Fibroblast of gingiva (primary cell): ENCODE measurements at regions not wholly inside any gene's neighbourhood (a gene's known extent, or its start where the extent isn't known, plus 50 kb on each side); places are given as distances from the start of the nearest gene placed in this dataset.
"Not testable (repeated sequence)": the region's sequence is repeated elsewhere in the genome, so short reads cannot be mapped to it uniquely, and the experiment has no call there.

Source experiments
- DNase-seq: peaks from one replicate; pipeline ENCODE4 v3.0.0-alpha.2; 2011; ENCODE audit warnings: low read depth

DNA sequence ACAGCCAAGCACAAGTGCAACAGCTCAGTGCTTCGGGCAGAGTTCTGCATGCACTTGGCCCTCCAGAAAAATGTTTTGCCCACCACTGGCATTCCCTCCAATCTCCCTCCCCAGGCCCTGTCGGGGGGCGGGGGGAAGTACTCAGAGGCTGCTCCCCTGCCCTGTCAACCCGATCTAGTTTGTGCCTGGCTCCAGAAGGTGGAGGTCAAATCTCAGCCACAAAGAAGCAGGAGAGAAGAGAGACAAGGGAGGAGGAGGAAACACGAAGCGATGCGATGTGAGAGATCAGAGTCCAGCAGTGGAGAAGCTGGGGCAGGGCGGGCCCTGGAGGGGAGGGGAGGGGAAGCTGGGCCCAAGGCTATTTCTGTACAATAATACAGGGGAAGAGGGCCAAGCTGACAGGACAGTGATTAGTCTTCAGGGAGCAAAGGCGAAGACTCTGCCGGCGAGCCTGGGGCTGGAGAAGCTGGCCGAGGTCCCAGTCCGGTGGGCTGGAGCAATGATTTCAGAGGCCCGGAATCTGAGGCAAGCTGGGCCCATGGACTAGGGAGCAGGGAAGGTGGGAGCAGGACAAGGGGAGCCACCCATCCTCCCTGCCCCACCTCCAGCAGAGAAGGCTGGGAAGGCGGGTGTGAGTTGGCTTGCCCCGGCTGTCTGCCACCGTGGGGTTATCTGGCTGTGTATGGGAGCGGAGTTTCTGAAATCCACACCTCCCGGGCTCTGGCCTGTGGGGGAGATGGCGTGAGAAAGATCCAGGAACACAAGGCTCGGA lies 167.1 kb downstream of the EFNB1 start:
- no peak for DNase-seq

DNA sequence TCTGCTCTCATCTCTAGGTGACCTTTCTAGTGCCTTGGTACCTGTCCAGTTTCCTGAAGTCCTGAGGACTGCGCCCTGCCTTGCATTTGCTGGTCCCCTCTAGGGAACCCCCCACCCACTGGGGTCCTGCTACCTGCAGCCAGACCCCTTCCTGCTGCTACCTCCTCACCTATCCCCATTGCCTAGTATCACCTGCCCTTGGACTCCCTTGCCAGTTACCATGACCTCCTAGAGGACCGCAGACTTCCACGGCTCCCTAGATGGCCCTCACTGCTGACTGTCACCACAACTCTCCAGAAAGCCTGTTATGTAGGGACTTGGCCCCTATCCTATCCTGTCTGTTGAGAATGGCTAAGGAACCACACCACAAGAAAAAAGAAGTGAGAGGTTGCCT lies 166.6 kb downstream of the EFNB1 start:
- DNase-seq = no peak

DNA sequence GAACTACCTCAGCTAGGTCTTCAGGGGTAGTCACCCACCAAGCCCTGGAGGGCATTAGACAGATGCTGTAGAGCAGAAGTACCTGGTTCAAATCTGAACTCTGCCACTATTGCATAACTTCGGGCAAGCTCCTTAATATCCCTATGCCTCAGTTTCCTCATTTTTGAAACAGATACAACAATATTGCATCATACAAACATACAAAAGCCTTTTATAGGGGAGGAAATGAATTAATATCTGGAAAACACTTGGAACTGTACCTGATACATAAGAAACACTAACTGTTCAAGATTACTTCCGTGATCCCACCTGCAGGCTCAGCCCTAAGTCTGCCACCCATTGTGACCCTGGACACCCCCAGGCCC lies 166.1 kb downstream of the EFNB1 start:
- no peak for DNase-seq

DNA sequence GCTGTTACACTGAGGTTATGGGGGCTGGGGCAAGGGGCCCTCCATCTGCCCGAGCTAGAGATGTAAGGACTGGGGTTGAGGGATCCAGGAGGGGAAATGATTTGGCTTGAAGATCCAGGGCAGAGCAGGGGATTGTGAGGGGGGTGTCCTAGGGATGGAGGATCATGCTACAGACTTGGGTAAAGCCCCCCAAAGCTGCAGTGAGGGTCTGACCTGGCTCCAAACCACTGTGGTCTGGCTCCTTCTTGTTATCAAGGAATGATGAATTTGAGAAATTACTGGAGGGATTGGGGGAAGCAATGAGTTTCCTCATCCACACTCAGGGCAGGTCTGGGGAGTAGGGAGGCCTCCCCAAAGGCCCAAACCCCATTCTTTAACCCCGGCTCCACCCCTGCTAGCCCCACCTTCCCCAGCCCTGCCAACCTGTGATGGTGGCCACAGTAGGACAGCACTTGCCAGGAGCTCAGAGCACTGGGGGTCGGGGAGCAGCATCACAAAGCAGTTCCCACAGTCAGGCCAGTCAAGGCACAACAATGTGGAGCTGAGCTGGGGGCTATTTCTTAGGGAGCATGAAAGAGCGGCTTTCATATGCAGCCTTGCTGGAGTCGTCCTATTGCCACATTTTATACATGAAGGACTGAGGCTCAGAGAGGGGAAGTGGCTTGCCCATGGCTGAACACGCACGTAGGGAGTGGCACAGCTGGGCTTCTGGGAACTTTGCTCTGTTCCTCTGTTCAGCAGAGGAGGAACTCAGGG lies 165.5 kb downstream of the EFNB1 start:
- no peak for DNase-seq

DNA sequence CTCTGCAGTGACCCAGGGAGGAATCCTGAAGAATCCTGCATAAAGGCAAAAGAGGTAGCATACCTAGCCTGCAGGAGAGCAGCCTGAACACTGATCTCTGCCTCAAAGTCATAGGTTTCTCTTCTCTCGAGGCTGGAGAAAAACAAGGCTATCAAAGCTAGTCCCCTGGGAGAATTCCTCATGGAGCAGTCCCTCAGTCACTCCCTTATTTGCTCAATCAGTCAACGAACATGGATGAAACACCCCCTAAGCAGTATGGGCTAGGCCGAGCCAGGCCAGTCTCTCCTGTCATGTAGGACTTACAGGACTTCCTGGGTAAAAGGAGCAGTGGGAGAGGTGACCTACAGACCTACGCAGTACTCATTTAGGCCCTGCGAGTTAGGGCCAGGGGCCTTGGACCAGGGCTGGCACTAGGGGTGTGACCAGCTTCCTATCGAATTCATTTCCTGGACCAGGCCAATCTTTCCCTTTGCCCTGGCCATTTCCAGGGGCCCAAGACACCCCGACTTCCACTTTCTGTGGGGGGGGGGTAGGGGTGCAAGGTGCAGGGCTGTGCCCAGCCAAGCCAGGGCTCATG lies 164.1 kb downstream of the EFNB1 start:
- DNase-seq = no peak

DNA sequence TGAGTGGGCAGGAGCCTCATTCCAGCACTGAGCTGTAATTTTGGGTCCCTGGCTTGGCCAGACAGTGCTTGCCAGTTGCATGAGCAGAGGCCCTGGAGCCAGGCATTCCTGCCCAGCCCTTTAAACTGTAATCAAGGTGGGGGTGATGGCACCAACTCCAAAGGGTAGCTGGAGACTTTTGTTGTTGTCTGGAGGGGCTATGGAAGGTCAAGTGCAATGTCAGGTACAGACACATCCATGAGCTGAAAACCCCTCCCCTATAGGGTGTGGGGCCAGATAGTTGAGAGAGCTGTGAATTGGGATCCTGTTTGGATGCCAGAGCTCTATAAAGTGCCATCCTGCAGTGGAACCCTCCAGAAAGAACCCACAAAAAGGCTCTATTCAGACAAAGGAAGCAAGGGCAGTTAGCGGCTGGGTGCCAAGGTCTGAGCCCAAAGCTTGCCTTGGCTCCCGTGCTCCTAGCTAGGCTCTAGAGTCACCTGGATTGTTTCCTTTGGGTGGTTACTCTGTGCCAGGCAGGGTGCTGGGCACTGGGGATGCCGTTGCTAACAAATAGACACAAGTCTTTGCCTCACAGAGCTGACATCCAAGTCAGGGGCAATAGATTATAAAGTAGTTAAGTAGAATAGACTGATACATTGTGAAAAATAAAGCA lies 163.0 kb downstream of the EFNB1 start:
- no peak for DNase-seq

DNA sequence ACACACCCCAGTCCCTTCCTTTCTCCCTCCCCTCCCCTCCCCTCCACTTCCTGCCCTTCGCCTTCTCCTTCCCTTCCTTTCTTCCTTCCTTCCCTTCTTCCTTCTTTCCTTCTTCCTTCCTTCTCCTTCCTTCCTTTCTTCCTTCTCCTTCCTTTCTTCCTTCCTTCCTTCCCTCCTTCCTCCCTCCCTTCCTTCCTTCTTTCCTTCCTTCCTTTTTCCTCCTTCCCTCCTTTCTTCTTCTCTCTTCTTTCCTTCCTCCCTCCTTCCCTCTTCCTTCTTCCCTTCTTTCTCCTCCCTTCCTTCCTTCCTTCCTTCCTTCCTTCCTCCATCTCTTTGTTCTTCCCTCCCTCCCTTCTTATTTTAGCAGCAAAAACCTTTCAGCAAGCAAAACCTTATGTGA lies 162.1 kb downstream of the EFNB1 start:
- DNase-seq = no peak

DNA sequence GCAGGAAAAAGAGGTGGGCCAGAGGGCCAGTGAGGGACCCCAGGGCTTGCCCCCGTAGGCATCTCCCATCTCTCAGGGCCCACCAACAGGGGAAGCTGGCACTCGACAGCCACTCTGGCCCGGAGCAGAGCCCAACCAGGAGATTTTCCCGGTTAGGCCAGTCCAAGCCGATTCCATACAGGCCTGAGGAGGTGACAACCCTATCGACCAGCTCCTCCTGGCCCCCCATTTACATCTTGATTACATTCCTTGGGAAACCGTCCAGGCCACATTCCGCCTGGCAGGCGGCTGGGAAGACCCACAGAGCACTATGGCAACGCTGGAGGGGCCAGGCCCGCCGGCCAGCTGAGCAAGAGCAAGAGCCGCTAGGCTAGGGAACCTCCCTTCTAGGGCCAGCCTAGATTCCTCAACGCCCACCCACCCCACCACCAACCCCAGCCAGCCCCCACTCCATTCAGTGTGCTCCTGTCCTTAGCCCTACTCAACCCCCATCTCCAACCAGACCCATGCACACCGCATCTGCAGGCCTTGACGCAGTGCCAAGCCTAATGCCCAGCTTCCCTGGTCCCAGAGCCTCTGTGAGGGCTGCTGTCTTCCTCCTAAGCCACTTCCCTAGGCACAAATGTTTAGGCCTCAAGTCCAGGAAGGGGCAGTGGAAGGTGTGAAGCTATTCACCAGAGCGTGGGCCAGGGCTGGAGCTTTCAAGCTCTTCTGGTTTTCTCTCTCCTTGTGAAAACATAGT lies 161.2 kb downstream of the EFNB1 start:
- DNase-seq = peak; percentile 57

DNA sequence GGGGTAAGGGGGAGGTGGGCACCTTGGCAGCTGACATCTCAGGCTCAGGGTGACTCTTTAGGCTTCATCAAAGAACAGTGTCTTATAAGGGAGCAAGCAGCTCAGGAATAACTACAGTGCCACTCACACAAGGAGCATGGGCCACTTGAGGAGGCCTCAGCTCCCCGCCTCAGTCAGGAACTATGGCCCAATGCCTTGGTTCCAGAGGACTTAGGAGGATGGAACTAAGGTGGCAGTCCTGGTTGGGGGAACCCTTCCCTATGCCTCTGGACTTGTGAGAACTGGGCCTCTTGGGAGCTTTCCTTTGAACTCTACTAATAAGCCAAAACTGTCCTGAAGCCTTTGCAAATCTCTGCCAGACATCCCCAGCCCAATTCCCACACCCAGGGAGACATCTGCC lies 160.6 kb downstream of the EFNB1 start:
- DNase-seq = no peak

DNA sequence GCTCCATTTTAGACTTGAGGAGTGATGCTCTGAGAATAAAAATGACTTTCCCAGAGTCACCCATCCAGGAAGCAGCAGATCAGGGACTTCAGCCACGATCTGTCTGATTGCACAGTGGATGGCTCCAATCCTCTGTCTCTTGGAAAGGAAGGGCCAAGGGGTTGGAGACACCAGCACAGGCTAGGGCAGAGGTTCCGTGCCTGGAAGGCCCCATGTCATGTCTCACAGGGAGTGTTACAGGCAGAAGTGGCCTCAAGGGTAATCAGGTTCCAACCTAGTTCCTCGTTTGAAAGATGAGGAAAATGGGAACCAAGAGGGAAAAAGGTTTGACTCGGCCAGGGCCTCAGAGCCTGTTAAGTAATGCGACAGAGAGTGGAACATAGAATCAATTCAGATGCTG lies 160.0 kb downstream of the EFNB1 start:
- DNase-seq = no peak

DNA sequence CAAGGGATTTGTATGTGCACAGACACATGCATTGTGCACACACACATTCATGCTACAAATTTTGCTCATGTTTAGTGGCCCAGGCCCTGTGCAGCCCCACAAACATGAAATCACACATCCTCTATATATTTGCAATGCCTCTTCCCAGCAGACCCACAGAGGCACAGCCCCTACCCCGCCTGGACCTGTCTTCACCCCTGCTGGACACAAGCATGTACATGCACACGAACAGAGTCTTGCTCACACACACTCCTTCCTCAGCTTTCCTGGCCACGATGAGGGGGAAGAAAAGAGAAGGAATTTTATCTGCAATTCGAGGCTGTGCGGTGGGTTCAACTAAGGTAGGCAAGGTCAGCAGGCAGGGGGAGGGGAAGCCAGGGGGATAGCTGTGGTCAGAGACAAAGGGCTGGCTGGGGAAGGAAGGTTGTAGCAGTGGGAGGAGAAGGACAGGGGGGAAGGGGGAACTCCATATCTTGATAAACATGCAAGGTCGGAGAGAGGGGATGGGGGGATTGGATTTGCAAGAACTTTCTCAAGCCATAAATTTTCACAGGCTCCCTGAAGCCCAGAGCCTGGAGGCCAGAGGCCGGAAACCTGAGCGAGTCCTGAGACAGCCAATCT lies 156.4 kb downstream of the EFNB1 start:
- DNase-seq = no peak

DNA sequence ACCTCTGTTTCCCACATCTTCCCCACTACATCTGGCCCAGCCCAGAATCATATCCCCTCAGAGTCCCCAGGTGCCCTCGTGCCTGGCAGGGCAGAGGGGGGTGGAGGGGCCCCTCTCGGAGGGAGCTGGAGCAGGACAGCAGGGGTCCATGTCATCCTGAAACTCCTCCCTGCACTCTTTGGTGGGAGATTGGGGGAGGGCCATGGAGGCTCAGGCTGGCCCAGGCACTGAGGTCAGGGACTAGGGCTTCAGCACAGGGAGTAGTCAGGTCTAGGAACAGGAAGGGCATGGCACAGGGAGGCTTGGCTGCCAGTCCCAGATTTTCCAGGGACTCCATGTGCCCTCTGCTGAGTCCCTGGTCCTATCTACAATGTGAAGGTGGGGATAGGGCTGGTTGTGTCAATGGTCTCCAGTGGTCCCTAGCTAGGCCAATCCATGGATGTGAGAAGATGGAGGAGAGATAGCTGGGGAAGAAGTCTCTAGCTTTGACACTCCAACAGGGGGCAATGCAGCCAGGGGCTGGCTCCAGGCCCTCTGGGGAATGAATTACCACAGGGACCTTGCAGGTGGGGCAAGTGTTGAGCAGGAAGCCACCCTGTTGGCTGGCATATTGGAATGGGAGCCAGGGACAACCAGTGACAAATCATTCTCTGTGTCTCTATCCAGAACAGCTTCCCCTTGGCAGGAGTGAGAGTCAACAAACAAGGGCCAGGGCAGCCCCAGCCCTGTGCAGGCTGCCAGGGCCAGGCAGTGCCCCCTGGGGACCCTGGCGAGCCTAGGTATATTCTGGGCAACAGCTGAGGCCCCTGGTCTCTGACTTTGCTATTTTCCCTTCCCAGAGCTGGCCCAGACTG lies 154.4 kb downstream of the EFNB1 start:
- no peak for DNase-seq

DNA sequence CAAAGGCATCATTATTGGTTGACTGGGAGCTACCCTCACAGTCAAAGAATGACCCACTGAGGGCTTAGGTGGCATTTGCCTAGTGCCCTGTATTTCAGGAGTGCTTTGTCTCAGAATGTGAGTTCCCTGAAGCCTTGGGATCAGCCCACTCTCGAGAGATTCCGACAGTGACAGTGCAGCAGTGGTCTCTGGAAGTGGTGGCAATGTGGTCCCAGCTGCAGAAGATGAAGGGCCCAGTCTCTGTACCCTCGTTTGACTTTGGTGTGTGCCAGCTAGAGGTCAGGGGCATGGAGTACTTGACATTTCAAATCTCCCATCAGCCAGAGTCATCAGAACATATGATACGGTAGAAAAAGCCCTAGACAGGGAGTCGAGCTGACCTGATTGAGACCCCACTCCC lies 153.7 kb downstream of the EFNB1 start:
- no peak for DNase-seq

DNA sequence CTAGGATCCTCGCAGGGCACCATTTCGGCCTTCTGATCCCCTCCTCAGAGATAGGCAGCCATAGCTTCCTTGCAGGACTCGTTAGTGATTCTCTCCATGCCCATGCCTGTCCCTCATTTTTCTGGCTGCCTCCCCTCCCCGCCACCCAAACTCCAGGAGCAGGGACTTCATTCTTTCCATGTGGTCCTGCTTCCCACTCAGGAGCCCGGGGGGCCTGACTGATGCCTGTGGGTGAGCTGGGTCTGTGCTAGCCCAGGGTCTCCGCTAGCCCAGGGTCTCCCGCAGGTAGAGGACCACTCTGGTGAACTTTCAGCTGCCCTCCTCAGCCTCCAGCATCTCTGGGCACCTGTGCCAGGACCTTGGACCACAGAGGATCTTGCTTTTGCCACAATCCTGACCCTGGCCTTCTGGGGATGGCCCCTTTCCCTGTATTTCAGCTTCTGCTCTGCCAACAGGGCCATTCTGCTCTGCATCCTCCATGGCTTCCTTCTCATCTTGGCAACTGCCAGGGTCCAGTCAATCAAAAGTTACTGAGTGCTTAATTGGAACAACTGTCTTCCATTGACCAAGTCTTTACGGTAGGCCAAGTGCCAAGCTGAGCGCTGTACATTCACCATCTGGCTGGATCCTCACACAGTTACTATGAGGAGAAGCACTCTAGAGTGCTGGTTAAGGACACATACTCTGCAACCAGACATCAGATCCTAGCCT lies 152.2 kb downstream of the EFNB1 start:
- no peak for DNase-seq

DNA sequence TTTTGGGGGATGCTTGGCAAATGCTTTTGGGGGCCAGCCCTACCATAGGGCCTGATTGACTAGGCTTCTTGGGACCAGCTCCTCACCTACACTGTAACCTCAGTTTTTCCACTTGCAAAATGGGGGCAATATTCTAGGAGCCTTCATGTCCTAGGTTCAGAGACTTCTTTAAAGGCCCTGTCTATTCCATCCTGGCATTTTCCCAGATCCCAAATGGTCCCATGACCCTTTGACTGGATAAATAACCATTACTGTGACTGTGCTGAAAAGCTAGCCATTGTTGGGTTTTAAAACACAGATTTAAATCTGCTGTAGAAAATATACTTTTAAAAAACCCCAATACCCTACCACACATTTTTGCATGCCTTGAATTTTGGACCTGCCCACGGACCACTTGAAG lies 149.8 kb downstream of the EFNB1 start:
- DNase-seq = no peak

DNA sequence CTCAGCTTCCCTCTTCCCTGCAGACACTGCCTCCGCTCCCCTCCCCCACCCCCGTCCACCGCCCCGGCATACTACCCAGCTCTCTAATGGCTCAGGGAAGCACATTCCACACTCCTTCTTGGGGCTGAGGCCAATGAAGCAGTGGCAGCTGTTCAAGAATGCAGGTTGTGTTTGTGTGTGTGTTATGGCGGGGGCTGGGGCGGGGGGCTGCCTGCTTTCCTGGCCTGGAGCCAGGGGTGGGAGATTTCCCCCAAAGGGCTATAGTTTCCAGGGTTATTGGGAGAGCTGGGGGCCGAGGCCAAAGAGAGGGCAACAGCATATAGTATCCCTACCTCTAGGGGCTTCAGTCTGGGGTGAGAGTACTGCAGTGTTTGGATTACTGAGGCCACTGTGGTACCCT lies 149.4 kb downstream of the EFNB1 start:
- DNase-seq = no peak

DNA sequence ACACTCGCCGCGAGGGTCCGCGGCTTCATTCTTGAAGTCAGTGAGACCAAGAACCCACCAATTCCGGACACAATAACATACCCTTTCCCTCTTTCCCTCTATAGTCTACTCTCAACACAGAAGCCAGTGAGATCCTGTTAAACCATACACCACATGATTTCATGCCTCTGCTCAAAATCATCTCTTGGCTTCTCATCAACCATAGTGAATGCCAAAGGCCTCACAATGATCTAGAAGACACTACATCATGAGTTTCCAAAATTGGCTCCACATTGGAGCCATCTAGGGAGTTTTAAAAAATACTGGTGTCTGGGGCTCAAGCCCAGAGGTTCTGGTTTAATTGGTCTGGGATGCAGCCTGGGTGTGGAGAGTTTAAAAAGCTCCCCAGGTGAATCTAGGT lies 124.5 kb downstream of the EFNB1 start:
- DNase-seq = no peak

DNA sequence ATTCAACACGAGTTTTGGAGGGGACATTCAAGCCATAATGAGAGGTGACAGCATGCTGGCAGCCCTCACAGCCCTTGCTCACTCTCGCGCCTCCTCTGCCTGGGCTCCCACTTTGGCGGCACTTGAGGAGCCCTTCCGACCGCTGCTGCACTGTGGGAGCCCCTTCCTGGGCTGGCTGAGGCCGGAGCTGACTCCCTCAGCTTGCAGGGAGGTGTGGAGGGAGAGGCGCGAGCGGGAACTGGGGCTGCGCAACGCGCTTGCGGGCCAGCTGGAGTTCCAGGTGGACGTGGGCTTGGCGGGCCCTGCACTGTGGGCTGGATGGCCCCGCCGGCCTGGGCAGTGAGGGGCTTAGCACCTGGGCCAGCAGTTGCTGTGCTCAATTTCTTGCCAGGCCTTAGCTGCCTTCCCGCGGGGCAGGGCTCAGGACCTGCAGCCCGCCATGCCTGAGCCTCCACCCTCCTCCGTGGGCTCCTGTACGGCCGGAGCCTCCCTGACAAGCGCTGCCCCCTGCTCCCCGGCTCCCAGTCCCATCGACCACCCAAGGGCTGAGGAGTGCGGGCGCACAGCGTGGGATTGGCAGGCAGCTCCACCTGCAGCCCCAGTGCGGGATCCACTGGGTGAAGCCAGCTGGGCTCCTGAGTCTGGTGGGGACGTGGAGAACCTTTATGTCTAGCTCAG lies 123.3 kb downstream of the EFNB1 start:
- not testable (repeated sequence) for DNase-seq

DNA sequence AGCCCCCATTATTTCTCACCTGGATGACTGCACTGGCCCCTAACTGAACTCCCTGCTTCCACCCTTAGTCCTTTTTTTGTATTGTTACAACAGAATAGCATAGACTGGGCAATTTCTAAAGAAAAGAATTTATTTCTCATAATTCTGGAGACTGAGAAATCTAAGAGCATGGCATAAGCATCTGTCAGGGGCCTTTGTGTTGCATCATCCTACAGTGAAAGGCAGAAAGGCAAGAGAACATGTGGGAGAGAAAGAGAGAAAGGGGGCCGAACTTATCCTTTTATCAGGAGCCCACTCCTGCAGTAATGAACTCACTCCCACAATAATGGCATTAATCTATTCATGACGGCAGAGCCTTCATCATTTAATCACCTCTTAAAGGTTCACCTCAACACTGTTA lies 122.1 kb downstream of the EFNB1 start:
- DNase-seq = no peak
